ENCODE measurements at regions not wholly inside any gene's neighbourhood (a gene's known extent, or its start where the extent isn't known, plus 50 kb on each side); places are given as distances from the start of the nearest gene placed in this dataset.

DNA sequence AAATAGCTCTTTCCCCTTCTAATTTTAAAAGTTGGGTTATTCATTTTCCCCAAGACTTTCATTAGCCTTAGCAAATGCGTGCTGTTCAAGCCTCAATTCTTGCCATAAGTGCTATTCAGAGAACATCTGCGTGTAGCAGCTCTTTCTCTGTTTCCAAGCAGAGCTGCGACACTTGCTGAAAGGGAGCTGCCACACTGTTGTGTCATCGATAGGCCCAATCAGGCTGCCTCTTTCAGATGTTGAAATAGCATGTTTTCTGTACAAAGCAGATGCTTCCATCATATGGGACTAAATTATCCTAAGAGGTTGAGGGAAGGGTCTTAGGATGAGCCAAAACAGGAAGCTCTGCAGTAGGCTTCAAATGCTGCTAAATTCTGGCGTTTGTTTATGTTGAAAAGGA lies 220.9 kb upstream of the CDC14C start:
- in situ Hi-C loops (cut with HindIII; ENCODE audit: low sequenced_read_pairs): no loop called here

DNA sequence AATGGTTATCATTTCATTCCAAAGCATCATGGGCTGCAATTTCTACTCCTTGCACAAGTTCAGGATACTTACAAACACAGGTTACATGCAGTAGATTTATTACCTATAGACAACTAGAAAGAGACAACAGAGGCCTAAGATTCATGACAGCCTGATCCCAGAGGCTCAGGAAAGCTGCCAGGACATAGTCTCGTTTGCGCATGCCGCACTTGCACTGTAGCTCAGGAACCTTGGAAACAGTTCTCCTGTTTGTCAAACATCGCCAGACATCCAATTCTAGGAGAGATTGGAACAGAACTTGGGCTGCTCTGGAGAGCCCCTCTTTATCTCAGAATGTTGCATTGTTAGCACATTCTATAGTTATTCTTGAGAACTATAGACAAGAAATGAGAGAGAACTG lies 216.2 kb upstream of the CDC14C start:
- in situ Hi-C loops (cut with HindIII; ENCODE audit: low sequenced_read_pairs): no loop called here

DNA sequence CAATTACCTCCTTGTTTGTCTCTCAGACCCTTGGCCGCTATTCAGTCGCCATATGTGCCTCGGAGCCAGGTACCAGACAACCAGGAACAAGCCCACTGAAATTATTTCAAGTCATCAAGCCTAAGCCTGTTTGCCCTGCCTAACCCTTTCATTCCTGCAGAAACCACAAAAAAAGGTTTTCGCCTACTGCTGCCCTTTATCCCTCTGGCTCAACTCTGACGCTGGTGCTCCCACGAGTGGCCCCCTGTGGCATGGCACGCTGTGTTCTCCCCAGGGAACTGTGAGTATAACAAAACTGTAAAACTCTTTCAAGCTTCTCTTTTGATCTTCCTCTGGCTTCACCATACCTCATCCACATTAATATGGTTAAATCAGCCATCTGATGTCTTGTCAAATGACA lies 215.7 kb upstream of the CDC14C start:
- in situ Hi-C loops (cut with HindIII; ENCODE audit: low sequenced_read_pairs): no loop called here

GRCh38 chr7:48710995-48711394 lies 213.4 kb upstream of the CDC14C start:
- in situ Hi-C loops (cut with HindIII; ENCODE audit: low sequenced_read_pairs): no loop called here

DNA sequence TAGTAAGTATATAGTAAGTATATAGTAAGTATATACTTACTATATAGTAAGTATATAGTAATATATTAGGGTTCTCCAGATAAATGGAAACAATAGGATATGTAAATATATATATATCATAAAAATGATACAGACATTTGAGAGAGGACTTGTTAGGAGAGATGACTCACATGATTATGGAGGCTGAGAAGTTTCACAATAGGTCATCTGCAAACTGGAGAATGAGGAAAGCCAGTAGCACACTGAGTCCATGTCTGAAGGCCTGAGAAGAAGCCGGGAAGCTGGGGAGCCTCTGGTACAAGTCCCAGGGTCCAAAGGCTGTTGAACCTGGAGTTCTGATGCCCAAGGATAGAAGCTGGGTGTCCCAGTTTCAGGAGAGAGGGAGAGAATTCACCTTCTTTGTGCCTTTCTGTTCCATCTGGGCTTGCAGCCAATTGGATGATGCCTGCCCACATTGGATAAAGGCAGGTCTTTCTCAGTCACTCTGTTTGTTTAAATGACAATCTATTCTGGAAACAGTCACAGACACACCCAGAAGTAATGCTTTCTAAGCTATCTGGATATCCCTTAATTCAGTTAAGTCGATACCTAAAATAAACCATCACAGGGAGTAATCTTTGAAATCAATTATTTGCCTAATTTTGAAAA lies 205.5 kb upstream of the CDC14C start:
- in situ Hi-C loops (cut with HindIII; ENCODE audit: low sequenced_read_pairs): no loop called here

- in situ Hi-C loops (cut with HindIII; ENCODE audit: low sequenced_read_pairs): no loop called here
Measured at GRCh38 chr7:48728799-48729198, 195.5 kb upstream of the CDC14C start.

DNA sequence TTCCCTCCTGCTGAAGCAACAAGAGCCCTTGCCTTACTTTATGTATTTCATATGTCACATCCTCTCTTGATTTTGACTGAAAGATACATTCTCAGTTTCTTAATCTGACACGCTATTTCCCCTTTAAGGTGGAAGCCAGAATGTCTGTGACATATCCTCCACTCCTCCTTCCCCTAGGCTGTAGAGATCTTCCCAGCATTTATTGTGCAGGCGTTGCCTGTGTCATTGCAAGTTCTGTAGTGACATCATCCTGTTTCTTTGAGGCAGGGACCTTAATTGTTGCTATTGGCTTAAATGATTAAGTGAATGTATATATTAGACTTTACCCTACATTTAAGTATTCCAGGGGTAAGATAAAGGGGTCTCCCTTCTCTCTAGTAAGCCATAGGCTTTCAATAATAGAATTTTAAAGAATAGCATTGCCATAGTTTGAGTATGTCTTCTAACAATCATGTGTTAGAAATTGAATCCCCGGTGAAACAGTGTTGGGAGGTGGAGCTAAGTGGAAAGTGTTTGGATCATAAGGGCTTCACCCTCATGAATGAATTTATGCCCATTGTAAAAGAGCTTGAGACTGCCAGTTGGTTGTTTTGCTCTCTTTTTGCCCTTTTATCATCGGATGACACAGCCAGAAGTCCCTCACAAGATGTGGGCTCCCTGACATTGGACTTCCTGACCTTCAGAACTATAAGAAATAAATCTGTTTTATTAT lies 189.5 kb upstream of the CDC14C start:
- in situ Hi-C loops (cut with HindIII; ENCODE audit: low sequenced_read_pairs): no loop called here

DNA sequence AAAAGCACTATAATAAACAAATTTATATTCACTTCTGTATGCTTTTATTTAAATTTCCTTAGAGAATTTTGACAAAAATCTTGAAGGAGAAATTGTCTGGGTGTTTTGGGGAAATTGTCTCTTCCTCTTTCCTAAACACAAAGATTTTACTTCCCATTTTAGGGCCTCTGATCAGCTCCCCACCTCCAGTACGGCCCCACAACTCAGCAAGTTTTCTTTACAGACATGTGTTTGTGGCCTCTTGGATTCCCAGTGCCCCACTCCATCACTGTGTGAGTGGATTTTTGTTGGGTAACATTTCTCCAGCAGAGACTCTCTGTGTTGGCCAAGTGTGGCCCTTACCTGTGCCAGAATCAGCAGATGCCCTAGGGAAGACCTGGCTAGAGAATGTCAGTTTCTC lies 182.8 kb upstream of the CDC14C start:
- in situ Hi-C loops (cut with HindIII; ENCODE audit: low sequenced_read_pairs): no loop called here

GRCh38 chr7:48742079-48742798 lies 182.1 kb upstream of the CDC14C start:
- in situ Hi-C loops (cut with HindIII; ENCODE audit: low sequenced_read_pairs): no loop called here

DNA sequence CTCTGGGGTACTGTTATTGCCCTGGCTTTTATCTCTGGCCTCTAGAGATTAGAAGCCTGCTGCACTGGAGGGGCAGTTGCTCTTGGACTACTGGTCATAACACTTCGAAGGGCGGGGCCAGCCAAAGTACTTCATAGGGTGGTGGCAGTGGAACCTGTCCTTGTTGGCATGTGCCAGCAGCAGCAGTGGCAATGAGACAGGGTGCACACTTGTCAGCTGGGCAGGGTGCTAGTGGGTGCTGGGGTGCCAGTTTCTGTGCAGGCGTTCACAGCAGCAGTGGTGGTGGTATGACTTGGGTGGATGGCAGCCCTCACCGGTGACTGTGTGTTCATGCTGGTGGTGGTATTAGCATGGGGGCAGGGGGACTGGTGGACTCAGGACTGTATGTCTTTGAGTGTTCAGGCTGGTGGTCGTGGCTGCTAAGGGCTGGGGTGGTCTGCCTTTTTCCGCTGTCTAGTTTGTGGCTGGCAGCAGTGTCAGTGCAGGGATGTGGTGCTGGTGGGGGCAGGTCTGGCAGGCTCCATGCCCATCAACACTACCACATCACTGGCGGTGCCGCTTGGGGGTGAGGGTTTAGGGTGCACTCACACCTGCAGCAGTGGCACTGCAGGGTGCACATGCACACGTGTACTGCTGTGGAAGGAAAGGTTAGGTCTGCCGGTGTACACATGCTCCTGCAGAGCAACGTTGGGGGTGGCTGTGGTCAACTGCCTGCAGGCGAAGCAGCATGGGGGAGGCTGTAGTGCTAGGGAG lies 176.1 kb upstream of the CDC14C start:
- in situ Hi-C loops (cut with HindIII; ENCODE audit: low sequenced_read_pairs): no loop called here

DNA sequence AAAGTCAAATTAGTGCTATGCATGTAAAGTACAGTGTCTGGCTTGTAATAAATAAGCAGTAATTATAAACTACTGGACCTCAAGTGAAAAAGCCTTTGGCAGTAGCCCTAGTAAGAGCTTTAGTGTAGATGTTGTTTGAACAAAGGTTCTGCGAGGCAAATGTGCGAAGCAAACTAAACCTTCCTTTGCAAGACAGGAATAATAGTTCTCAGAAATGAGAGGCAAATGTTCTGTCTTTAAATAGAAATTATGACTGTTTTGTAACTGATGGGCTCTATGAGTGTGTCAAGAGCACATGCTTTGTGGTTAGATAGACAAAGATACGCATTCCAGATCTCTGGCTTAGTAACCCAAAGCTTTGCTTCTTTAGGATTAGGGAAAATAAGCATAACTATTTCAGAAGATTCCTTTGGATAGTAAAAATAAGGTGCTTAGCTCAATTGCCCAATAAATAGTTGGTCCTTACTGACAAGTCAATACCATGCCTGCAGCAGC lies 169.2 kb upstream of the CDC14C start:
- in situ Hi-C loops (cut with HindIII; ENCODE audit: low sequenced_read_pairs): loop anchor here (5.0 kb wide), 1 partner anchor 78 kb away; no protein-coding TSS in a partner anchor

- in situ Hi-C loops (cut with HindIII; ENCODE audit: low sequenced_read_pairs): loop anchor here (5.0 kb wide), 1 partner anchor 82 kb away; no protein-coding TSS in a partner anchor
Measured at GRCh38 chr7:48759431-48760080, 164.8 kb upstream of the CDC14C start.

- in situ Hi-C loops (cut with HindIII; ENCODE audit: low sequenced_read_pairs): no loop called here
Measured at GRCh38 chr7:48760528-48761265, 163.7 kb upstream of the CDC14C start.

DNA sequence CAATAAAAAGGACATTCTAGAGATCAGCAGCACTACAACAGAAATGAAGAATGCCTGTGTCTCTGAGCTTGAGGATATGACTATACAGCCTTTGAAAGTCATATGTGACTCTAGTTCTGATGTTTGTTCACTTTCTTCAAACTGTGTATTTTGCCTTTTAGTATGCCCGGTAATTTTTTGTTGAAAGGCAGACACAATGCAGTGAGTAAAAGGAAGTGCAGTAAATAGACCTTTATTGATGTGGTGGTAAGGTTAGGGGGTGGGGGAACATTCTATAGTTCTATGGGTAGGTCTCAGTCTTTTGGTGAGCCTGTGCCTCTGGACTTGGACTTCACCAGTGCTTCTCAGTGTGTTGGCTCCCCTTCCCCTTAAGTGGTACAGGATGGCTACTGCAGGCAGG lies 143.5 kb upstream of the CDC14C start:
- in situ Hi-C loops (cut with HindIII; ENCODE audit: low sequenced_read_pairs): no loop called here

DNA sequence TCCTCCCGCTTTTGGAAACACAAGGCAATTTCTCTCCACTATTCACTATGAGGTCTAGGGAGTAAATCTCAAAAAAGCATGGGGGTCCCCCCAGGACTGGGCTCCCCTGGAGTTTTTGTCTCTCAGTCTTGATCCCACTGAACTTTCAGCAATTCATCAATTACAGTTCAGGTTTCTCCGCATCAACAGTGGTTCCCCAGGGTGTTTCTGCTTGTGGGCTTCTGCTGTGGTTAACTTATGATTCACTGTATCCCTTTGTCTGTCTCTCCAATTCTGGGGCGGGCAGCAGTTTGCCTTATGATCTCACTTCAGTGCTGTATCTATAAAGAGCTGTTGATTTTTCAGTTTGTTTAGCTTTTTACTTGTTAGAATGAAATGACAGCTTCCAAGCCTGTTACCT lies 142.6 kb upstream of the CDC14C start:
- in situ Hi-C loops (cut with HindIII; ENCODE audit: low sequenced_read_pairs): no loop called here

DNA sequence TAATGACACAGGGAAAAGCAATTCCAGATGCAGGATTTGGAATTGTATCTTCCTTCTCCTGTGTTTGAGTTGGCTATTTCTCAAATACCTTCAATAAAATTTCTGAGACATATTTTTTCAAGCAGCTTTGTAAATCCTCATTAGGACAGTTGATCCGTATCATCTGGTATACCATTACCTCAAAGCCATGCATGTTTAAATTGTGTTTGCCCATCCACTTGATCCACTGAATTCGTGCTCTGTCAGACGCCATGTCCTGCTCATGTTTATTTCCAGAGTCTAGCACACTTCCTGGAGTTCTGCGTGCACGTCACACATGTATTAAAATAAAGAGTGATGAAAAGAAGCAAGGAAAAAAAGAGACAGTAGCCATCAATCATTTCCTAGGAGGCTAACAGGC lies 141.8 kb upstream of the CDC14C start:
- in situ Hi-C loops (cut with HindIII; ENCODE audit: low sequenced_read_pairs): no loop called here

DNA sequence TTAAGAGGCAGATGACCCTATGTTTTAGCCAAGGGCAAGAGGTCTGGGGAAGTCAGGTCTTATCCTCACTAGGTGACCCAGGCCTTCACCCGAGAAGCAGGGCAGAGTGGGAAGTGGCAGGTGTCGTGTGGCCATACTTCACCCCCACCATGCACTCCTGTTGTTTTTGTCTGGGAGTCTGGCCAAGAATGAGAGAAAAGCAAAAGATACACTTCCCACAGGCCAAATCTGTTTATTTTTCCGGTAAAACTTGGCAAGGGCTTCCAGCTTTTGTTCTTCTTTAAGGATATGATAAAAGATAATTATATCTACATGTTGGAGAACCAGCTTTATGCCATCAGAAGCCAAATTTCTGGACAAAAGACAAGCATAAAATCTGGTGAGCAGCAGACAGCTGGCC lies 137.4 kb upstream of the CDC14C start:
- in situ Hi-C loops (cut with HindIII; ENCODE audit: low sequenced_read_pairs): no loop called here

- in situ Hi-C loops (cut with HindIII; ENCODE audit: low sequenced_read_pairs): no loop called here
Measured at GRCh38 chr7:48803250-48803649, 121.1 kb upstream of the CDC14C start.

DNA sequence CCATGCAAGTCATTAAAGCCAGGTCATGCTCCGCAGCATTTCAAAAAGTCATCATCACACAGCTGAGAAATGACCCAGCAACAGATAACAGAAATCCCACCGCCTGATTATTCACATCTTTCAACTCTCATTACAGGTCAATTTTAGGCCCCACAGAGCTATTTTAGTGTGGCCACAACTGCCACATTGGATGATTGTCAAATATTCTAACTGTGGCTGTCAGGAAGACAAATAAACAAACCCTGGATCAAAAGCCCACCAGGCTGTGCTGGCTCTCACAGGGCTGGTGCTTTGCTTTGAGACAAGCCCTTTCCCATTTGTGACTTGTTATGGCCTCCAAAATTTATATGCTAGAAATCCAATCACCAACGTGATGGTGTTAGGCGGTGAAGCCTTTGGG lies 117.6 kb upstream of the CDC14C start:
- in situ Hi-C loops (cut with HindIII; ENCODE audit: low sequenced_read_pairs): no loop called here

GRCh38 chr7:48811071-48811470 lies 113.3 kb upstream of the CDC14C start:
- in situ Hi-C loops (cut with HindIII; ENCODE audit: low sequenced_read_pairs): no loop called here

Data from endothelial cell of hepatic sinusoid (primary cell).